HepG2 (cell line): ENCODE measurements at regions not wholly inside any gene's neighbourhood (a gene's known extent, or its start where the extent isn't known, plus 50 kb on each side); places are given as distances from the start of the nearest gene placed in this dataset.

Experiments
- IRF2 ChIP-seq: IDR thresholded peaks from 2 replicates; pipeline ENCODE4 v1.6.1; 2018; ENCODE audit warnings: missing genetic modification reagents, missing compliant biosample characterization
- ZNF577 ChIP-seq: sonication (generic); formaldehyde crosslinking; IDR thresholded peaks from 2 replicates; pipeline ENCODE4 v1.4.0; 2020; ENCODE audit warnings: mild to moderate bottlenecking, low read depth, missing genetic modification reagents, borderline replicate concordance
- TF ChIP-seq, protein P1 (sequence below): sonication (generic); formaldehyde crosslinking; IDR thresholded peaks from 2 replicates; pipeline ENCODE4 v1.5.0; 2020; ENCODE audit warnings: mild to moderate bottlenecking, missing genetic modification reagents, borderline replicate concordance
- TF ChIP-seq, protein P2 (sequence below): IDR thresholded peaks from 2 replicates; pipeline ENCODE4 v1.4.0; 2020; ENCODE audit warnings: mild to moderate bottlenecking, missing genetic modification reagents
- TF ChIP-seq, protein P3 (sequence below): sonication (generic); formaldehyde crosslinking; IDR thresholded peaks from 2 replicates; pipeline ENCODE4 v1.4.0; 2020; ENCODE audit warnings: missing genetic modification reagents, borderline replicate concordance

DNA sequence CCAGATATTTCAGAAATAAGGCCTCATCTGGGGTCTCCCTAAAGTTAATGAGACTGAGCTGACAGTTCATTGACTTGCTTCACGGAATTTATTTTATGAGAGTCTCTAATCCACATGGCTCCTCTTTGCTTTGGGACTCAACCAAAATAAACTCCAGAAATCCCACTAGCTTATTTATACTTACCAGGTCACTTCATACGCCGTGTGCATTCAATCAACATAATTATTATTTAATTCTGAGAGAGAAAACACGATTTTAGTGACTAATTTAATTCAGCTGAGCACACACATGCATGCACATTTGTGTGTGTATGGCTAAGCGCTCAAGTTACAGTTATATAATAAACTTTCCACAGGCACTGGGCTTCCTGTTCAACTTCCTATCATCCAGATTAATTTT is 333.4 kb upstream of the CCDC196 start (continued):
- TF ChIP-seq, protein P1, sequence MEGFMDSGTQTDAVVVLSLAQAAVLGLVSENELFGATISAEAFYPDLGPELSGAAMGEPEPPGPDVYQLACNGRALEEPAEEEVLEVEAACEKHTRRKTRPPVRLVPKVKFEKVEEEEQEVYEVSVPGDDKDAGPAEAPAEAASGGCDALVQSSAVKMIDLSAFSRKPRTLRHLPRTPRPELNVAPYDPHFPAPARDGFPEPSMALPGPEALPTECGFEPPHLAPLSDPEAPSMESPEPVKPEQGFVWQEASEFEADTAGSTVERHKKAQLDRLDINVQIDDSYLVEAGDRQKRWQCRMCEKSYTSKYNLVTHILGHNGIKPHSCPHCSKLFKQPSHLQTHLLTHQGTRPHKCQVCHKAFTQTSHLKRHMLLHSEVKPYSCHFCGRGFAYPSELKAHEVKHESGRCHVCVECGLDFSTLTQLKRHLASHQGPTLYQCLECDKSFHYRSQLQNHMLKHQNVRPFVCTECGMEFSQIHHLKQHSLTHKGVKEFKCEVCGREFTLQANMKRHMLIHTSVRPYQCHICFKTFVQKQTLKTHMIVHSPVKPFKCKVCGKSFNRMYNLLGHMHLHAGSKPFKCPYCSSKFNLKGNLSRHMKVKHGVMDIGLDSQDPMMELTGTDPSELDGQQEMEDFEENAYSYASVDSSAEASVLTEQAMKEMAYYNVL (CRISPR knock-in tag) = no peak
- TF ChIP-seq, protein P2, sequence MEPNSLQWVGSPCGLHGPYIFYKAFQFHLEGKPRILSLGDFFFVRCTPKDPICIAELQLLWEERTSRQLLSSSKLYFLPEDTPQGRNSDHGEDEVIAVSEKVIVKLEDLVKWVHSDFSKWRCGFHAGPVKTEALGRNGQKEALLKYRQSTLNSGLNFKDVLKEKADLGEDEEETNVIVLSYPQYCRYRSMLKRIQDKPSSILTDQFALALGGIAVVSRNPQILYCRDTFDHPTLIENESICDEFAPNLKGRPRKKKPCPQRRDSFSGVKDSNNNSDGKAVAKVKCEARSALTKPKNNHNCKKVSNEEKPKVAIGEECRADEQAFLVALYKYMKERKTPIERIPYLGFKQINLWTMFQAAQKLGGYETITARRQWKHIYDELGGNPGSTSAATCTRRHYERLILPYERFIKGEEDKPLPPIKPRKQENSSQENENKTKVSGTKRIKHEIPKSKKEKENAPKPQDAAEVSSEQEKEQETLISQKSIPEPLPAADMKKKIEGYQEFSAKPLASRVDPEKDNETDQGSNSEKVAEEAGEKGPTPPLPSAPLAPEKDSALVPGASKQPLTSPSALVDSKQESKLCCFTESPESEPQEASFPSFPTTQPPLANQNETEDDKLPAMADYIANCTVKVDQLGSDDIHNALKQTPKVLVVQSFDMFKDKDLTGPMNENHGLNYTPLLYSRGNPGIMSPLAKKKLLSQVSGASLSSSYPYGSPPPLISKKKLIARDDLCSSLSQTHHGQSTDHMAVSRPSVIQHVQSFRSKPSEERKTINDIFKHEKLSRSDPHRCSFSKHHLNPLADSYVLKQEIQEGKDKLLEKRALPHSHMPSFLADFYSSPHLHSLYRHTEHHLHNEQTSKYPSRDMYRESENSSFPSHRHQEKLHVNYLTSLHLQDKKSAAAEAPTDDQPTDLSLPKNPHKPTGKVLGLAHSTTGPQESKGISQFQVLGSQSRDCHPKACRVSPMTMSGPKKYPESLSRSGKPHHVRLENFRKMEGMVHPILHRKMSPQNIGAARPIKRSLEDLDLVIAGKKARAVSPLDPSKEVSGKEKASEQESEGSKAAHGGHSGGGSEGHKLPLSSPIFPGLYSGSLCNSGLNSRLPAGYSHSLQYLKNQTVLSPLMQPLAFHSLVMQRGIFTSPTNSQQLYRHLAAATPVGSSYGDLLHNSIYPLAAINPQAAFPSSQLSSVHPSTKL (CRISPR knock-in tag) = no peak
- TF ChIP-seq IRF2 (CRISPR knock-in tag) (no peak), ZNF577 (CRISPR knock-in tag) (no peak)
- TF ChIP-seq, protein P3, sequence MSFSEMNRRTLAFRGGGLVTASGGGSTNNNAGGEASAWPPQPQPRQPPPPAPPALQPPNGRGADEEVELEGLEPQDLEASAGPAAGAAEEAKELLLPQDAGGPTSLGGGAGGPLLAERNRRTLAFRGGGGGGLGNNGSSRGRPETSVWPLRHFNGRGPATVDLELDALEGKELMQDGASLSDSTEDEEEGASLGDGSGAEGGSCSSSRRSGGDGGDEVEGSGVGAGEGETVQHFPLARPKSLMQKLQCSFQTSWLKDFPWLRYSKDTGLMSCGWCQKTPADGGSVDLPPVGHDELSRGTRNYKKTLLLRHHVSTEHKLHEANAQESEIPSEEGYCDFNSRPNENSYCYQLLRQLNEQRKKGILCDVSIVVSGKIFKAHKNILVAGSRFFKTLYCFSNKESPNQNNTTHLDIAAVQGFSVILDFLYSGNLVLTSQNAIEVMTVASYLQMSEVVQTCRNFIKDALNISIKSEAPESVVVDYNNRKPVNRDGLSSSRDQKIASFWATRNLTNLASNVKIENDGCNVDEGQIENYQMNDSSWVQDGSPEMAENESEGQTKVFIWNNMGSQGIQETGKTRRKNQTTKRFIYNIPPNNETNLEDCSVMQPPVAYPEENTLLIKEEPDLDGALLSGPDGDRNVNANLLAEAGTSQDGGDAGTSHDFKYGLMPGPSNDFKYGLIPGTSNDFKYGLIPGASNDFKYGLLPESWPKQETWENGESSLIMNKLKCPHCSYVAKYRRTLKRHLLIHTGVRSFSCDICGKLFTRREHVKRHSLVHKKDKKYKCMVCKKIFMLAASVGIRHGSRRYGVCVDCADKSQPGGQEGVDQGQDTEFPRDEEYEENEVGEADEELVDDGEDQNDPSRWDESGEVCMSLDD (CRISPR knock-in tag) = no peak
- TF ChIP-seq, all 625 proteins: peak for 0
